GM12873 (cell line): ENCODE measurements at regions not wholly inside any gene's neighbourhood (a gene's known extent, or its start where the extent isn't known, plus 50 kb on each side); places are given as distances from the start of the nearest gene placed in this dataset.

Experiments
- CTCF ChIP-seq: IDR thresholded peaks from 2 replicates; pipeline ENCODE4 v1.5.1; 2012; ENCODE audit warnings: low read depth, mild to moderate bottlenecking, moderate library complexity, low read length, control low read depth; ENCODE audit not compliant: insufficient read depth; ENCODE audit errors: missing control alignments

- TF ChIP-seq CTCF: no peak
These were observed 288.6 kb downstream of the MTX2 start for GRCh38 chr2:176557821-176558220.

- no peak for TF ChIP-seq CTCF
These were observed 289.4 kb downstream of the MTX2 start for GRCh38 chr2:176558574-176559140.

GRCh38 chr2:176560296-176560695 lies 291.1 kb downstream of the MTX2 start:
- TF ChIP-seq CTCF: no peak

GRCh38 chr2:176561706-176562105 lies 292.5 kb downstream of the MTX2 start:
- no peak for TF ChIP-seq CTCF

- TF ChIP-seq CTCF: no peak
These were observed 293.3 kb downstream of the MTX2 start for GRCh38 chr2:176562359-176563078.

- no peak for TF ChIP-seq CTCF
These were observed 296.5 kb downstream of the MTX2 start for GRCh38 chr2:176565641-176566323.

GRCh38 chr2:176566496-176566895 lies 297.3 kb downstream of the MTX2 start:
- TF ChIP-seq CTCF: no peak
